ENCODE measurements at regions not wholly inside any gene's neighbourhood (a gene's known extent, or its start where the extent isn't known, plus 50 kb on each side); places are given as distances from the start of the nearest gene placed in this dataset.

DNA sequence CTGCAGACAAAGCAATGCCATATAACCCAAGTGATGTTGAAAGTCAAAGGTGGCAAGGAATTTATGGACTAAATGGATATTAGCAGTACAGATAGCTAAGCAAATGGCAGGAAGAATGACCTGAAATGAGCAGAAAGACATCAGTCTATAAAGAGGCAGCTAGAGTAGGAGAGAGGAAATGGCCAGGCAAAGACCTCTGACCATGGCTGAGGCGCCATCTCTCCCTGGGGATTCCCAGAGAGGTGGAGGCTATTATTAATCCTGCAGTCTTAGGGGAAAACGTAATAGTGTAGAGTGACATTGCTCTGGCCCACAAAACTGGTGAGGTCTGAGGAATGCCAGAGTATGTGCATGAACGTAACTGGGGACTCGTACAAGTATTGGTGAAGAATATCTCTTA, 563.6 kb upstream of the PRMT6 start:
- intact Hi-C loops (cut with DNase I): no loop called here
- 96% methylated on average over 4 of the region's 4 CpGs for WGBS
- Histone ChIP-seq H3K36me3 (no peaks in the 10 kb centered on the region), H3K4me3 (no peak overlapping the region), H3K27me3 (replicated peaks; ENCODE audit: insufficient read depth) (no peaks in the 10 kb centered on the region), H3K27ac (no peak overlapping the region), H3K4me1 (replicated peaks) (no peaks in the 10 kb centered on the region), H3K9me3 (no peaks in the 10 kb centered on the region)
- TF ChIP-seq POLR2A (IDR thresholded peaks at IDR 0.05): no peak
- TF ChIP-seq POLR2AphosphoS5 (IDR thresholded peaks at IDR 0.05): no peak
- TF ChIP-seq, protein P1, sequence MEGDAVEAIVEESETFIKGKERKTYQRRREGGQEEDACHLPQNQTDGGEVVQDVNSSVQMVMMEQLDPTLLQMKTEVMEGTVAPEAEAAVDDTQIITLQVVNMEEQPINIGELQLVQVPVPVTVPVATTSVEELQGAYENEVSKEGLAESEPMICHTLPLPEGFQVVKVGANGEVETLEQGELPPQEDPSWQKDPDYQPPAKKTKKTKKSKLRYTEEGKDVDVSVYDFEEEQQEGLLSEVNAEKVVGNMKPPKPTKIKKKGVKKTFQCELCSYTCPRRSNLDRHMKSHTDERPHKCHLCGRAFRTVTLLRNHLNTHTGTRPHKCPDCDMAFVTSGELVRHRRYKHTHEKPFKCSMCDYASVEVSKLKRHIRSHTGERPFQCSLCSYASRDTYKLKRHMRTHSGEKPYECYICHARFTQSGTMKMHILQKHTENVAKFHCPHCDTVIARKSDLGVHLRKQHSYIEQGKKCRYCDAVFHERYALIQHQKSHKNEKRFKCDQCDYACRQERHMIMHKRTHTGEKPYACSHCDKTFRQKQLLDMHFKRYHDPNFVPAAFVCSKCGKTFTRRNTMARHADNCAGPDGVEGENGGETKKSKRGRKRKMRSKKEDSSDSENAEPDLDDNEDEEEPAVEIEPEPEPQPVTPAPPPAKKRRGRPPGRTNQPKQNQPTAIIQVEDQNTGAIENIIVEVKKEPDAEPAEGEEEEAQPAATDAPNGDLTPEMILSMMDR (IDR thresholded peaks at IDR 0.05): no peak
- DNase-seq (ENCODE audit: low spot score): no peak

DNA sequence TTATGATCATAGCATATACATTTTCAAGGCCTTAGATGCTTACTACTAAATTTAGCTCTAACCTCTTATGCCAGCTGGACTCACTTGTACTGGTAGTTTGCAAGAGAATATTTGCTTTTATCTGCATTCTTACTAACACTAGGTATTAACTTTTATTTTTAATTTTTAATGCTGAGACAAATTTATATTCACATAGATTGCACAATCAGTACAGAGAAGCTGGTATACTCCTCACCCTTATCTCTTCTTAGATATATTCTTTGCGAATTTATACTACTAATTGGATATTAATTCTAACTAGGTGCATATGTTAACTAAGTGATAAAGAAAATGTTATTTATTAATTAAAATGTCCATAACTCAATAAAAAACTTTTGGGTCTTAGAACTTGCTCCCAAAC, 561.8 kb upstream of the PRMT6 start:
- H3K27me3 ChIP-seq (replicated peaks; ENCODE audit: insufficient read depth): no peaks in the 10 kb centered on the region
- intact Hi-C loops (cut with DNase I): no loop called here
- 98% methylated on average over 1 of the region's 1 CpG for WGBS
- H3K36me3 ChIP-seq: no peaks in the 10 kb centered on the region
- no peak overlapping the region for H3K4me3 ChIP-seq
- H3K9me3 ChIP-seq: no peaks in the 10 kb centered on the region
- no peak for DNase-seq (ENCODE audit: low spot score)
- H3K4me1 ChIP-seq (replicated peaks): no peaks in the 10 kb centered on the region
- no peak overlapping the region for H3K27ac ChIP-seq
- no peak for TF ChIP-seq POLR2AphosphoS5 (IDR thresholded peaks at IDR 0.05)
- no peak for TF ChIP-seq POLR2A (IDR thresholded peaks at IDR 0.05)

DNA sequence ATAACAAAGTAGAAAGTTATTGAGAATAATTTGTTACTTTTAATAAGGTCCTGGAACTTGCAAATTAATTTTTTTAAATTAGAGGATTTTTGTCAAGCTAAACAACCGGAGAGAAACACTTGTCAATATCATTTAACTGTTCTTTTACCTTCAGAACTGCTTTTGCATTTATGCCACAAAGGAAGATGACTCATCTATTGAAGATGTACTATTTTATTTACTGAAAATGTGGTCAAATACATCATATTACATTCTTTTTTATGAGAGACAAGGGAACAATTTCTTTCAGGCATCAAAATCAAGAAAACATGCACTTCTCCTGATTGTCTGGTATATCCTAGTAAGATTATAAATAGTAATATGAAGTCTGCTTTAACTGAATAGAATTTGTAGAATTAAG, 558.2 kb upstream of the PRMT6 start:
- DNase-seq (ENCODE audit: low spot score): no peak
- Histone ChIP-seq H3K27ac (no peak overlapping the region), H3K4me3 (no peak overlapping the region), H3K9me3 (no peaks in the 10 kb centered on the region), H3K36me3 (no peaks in the 10 kb centered on the region), H3K27me3 (replicated peaks; ENCODE audit: insufficient read depth) (no peaks in the 10 kb centered on the region), H3K4me1 (replicated peaks) (no peaks in the 10 kb centered on the region)
- 88% methylated on average over 1 of the region's 1 CpG for WGBS
- TF ChIP-seq POLR2AphosphoS5 (IDR thresholded peaks at IDR 0.05) (no peak), POLR2A (IDR thresholded peaks at IDR 0.05) (no peak)
- TF ChIP-seq, protein P1 (IDR thresholded peaks at IDR 0.05): no peak
- intact Hi-C loops (cut with DNase I): no loop called here

DNA sequence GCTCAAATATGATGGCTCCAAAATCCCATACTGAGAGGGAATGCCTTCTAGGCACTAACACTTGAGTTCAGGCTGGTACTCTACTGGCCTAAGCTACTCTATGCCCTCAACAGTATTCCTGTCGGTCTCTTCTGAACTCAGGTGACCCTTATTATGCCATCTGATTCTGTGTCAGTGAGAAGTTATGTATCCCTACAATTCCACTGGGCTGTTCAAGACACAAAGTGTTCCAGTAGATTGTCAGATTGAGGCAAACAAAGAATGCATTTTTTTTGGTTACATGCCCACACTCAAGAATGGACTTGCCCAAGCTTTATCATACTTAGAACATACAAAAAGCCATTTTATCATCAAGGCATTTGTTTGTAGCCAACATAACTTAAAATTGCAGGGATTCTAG, 553.8 kb upstream of the PRMT6 start:
- intact Hi-C loops (cut with DNase I): no loop called here
- WGBS: 59% methylated on average over 1 of the region's 1 CpG

DNA sequence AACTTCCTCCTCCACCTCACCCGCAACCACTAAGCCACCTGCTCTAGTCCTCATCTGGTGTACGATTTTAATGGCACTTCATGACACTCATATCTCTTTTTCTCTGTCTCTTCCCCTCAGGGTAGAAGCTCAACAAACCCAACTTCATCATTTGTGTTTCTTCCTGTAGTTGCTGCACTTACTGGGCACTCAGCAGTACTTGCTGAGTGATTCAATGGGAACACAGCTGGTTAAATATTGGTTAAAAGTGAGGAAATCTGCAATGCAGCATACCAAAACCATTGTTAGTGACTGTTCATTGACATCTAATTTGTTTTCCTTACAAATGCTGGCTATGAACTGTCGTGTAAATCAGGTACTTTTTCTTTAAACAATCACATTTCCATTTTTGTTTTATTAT, 541.1 kb upstream of the PRMT6 start:
- Histone ChIP-seq H3K4me1 (replicated peaks) (no peaks in the 10 kb centered on the region), H3K27me3 (replicated peaks; ENCODE audit: insufficient read depth) (no peaks in the 10 kb centered on the region), H3K4me3 (no peak overlapping the region), H3K36me3 (no peaks in the 10 kb centered on the region), H3K27ac (no peak overlapping the region), H3K9me3 (no peaks in the 10 kb centered on the region)
- intact Hi-C loops (cut with DNase I): no loop called here
- no peak for TF ChIP-seq POLR2AphosphoS5 (IDR thresholded peaks at IDR 0.05)
- TF ChIP-seq, protein P1 (IDR thresholded peaks at IDR 0.05): no peak
- no peak for TF ChIP-seq POLR2A (IDR thresholded peaks at IDR 0.05)
- whole genome bisulfite sequencing: 73% methylated on average over 3 of the region's 3 CpGs
- no peak for DNase-seq (ENCODE audit: low spot score)

More for the DNA sequence above, 553.8 kb upstream of the PRMT6 start:
- H3K36me3 ChIP-seq: no peaks in the 10 kb centered on the region
- no peaks in the 10 kb centered on the region for H3K9me3 ChIP-seq
- no peak overlapping the region for H3K27ac ChIP-seq
- H3K27me3 ChIP-seq (replicated peaks; ENCODE audit: insufficient read depth): no peaks in the 10 kb centered on the region
- no peak for DNase-seq (ENCODE audit: low spot score)
- TF ChIP-seq POLR2A (IDR thresholded peaks at IDR 0.05) (no peak), POLR2AphosphoS5 (IDR thresholded peaks at IDR 0.05) (no peak)
- TF ChIP-seq, protein P1 (IDR thresholded peaks at IDR 0.05): no peak
- no peaks in the 10 kb centered on the region for H3K4me1 ChIP-seq (replicated peaks)
- H3K4me3 ChIP-seq: no peak overlapping the region
